ENCODE measurements at regions not wholly inside any gene's neighbourhood (a gene's known extent, or its start where the extent isn't known, plus 50 kb on each side); places are given as distances from the start of the nearest gene placed in this dataset.

- no peak overlapping the region for H3K9ac ChIP-seq (ENCODE audit: extremely low read depth, insufficient read length, low read length)
These were observed 399.7 kb downstream of the VPS13C start for GRCh38 chr15:61660579-61660978.

More at GRCh38 chr15:61660579-61660978, 399.7 kb downstream of the VPS13C start:
- Mint-ChIP-seq H3K4me1 (peaks cover 6 to 7% of the 10 kb centered on the region in 2 experiments; a peak in 3 of 4 replicates), H3K4me3 (no peak overlapping the region), H3K27me3 (ENCODE audit: low read depth) (no peaks in the 10 kb centered on the region), H3K36me3 (ENCODE audit: insufficient read depth in 1 of 3, low read depth in 3 of 3) (peaks cover 0 to 6% (median 2%) of the 10 kb centered on the region in 3 experiments; a peak in 4 of 7 replicates), H3K27ac (peak overlapping the region in 1 of 3 experiments; percentile 71; a peak in 1 of 7 replicates), H3K9me3 (peaks cover 10 to 13% of the 10 kb centered on the region in 2 experiments; a peak in 4 of 5 replicates)
- Histone ChIP-seq H2BK120ac (ENCODE audit: low read depth, low read length, poor library complexity, severe bottlenecking) (no peak overlapping the region), H2AFZ (ENCODE audit: low read length) (no peak overlapping the region), H3K56ac (ENCODE audit: insufficient read length, low read depth, low read length) (no peak overlapping the region), H3K79me2 (ENCODE audit: insufficient read depth, low read length) (no peaks in the 10 kb centered on the region), H3T11ph (ENCODE audit: low read length) (no peak overlapping the region), H3K27me3 (ENCODE audit: insufficient read depth, low read length) (no peaks in the 10 kb centered on the region; the same call in 1 of the 2 replicates), H3K23me2 (ENCODE audit: insufficient read length, low read depth, low read length, poor library complexity, severe bottlenecking) (no peaks in the 10 kb centered on the region), H4K20me1 (ENCODE audit: control insufficient read depth, insufficient read depth, insufficient read length) (no peaks in the 10 kb centered on the region), H3K79me1 (ENCODE audit: insufficient read depth, low read depth, low read length, poor library complexity, severe bottlenecking) (no peaks in the 10 kb centered on the region), H4K91ac (ENCODE audit: insufficient read length, low read depth, low read length) (no peak overlapping the region), H4K8ac (replicated peaks; ENCODE audit: insufficient read length, low read depth, low read length) (no peak overlapping the region), H2BK15ac (ENCODE audit: low read depth, low read length) (no peak overlapping the region), H2BK20ac (ENCODE audit: low read depth, low read length, poor library complexity, severe bottlenecking) (no peak overlapping the region), H3K4me1 (ENCODE audit: insufficient read depth, low read length) (no peaks in the 10 kb centered on the region), H3K14ac (ENCODE audit: insufficient read depth, low read length) (no peak overlapping the region), H4K5ac (ENCODE audit: insufficient read length, low read depth, low read length) (no peak overlapping the region), H3K4ac (ENCODE audit: low read depth, low read length) (no peak overlapping the region), H3K18ac (ENCODE audit: insufficient read length, low read depth, low read length) (no peak overlapping the region), H3K9me3 (ENCODE audit: control insufficient read depth, low read depth, low read length) (no peaks in the 10 kb centered on the region), H2BK5ac (ENCODE audit: insufficient read length, low read length) (no peak overlapping the region), H3K4me2 (ENCODE audit: insufficient read depth, insufficient read length, low read length) (no peak overlapping the region), H2BK12ac (ENCODE audit: insufficient read length, low read depth, low read length) (no peak overlapping the region), H3K23ac (ENCODE audit: insufficient read length, low read depth, low read length) (no peak overlapping the region), H3K27ac (ENCODE audit: insufficient read length, low read depth, low read length) (no peak overlapping the region), H2AK5ac (ENCODE audit: insufficient read length, low read length) (no peak overlapping the region)
- no peak for TF ChIP-seq CTCF (conservative IDR thresholded peaks at IDR 0.05)
- no peak for DNase-seq
- WGBS (ENCODE audit: extremely low coverage, insufficient read length, low lambda C conversion rate) = no CpG with 5 or more reads among the region's 2 CpGs
